HG03378 (cell line): ENCODE measurements at regions not wholly inside any gene's neighbourhood (a gene's known extent, or its start where the extent isn't known, plus 50 kb on each side); places are given as distances from the start of the nearest gene placed in this dataset.

ENCODE experiments used
- ATAC-seq: cut with Tn5 transposase; IDR thresholded peaks from one replicate; pipeline ENCODE4 v1.9.1; 2021; ENCODE audit warnings: mild to moderate bottlenecking, moderate library complexity; ENCODE audit not compliant: unreplicated experiment

DNA sequence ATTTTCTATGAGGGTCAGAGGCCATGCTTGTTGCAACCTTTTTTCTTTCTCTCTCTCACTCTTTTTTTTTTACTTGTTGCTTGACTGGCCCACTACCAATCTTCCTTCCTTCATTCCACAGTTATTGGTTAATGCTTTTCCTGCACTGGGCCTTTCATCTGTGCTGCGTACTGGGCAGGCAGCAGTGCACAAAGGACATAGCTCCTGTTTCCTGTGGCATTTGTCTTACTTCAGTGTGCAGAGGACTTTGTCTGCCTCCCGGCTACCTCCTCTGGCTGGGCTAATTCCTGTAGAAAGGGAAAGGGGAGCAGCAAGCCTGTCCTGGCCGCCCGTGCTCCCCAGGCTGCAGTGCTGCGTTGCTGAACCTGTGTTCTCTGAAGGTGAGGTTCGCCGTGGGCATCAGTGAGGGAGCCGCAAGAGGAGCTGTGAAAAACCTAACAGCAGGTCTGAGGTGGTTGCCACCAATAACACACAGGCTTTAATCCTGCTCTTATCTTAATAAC is 93.7 kb upstream of the RGMA start:
- no peak for ATAC-seq

DNA sequence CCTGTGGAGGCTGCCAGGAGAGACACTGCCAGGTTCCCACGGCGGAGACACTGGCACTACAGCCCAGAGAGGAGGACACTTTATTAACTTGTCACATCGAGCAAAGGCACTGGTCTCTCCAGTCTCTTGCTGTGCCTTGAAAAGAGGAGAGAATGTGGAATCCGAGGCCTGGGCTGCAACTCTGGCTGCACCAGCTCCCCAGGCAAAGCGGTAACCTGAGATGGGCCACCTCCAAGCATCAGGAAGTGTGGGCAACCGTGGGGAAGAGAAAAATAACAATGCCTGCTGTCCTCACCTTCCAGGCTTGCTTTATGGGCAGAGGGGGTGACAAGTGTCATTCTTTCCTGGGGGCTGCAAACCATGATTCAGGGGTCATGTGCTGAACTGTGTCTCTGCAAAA is 91.6 kb upstream of the RGMA start:
- no peak for ATAC-seq

DNA sequence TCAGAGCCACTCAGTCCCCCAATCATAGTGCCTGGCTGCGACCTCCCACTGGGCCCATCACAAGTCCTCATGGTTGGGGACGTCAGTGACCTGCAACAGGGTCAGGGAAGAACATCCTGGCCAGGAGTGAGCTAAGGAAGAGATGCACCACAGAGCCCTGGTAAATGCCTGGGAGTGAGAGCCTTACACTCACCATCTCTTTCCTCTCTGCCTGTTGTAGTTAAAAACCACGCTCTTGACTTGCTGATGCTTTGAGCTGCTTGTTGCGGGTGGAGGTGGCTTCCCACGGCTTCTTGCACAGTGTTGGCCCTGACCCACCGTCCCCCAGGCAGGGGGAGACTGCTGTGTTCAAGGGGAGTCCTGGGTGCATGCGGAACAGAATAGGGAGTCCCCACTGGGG is 91.1 kb upstream of the RGMA start:
- ATAC-seq = no peak

DNA sequence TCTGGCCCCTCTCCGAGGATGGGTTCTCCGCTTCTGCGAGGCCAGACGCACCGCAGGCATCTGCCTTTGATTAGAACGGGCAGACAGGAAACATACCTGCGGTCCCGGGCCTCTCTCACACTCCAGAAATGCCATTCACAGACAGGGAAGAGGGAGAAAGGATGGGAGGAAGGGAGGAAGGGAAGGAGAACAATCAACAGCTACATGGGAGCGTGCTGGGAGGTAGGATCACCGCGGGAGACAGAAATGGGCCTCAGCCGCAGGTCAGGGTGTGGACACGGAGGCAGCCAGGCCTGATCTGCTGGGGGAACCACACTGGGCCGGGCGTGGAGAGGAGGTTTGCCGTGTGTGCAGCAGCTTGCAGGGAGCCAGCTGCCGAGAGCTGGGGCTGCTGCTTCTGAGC is 90.7 kb upstream of the RGMA start:
- ATAC-seq = no peak

DNA sequence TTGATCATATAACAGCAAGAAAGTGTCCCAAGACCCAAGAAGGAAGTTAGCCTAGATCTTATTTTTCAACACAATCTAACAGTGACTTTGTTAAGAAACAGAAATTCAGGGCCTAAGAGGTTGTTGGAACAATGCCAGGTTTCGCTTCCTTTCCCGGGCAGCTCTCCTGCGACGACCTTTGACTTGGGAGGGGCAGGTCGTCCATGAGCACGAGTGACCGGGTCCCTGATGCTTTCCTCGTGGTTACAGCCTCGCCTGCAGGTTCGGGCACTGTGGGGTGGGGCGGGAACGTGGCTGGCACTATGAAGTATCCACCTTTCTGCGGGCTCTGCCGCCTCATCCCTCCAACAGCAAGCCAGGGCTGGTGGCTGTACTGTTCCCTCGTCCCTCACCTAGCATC is 90.1 kb upstream of the RGMA start:
- no peak for ATAC-seq

DNA sequence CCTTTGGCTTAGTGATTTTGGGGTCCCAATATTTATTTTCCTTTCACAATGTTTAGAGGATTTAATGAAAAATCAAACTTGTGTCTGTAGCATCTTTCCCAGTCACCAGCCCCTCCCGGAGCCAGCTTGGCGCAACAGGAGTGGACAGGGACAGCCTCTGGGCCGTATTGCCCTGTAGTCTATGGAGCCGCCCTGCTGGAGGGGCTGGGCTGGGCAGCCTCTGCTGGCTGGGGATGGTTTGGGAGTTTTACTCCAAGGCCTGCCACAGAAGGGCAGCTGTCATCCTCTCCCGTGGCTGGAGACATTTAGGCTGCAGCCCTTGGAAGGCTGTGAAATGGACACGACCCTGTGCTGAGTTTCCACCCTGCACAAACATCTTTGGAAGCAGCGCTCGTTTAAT is 89.4 kb upstream of the RGMA start:
- no peak for ATAC-seq

DNA sequence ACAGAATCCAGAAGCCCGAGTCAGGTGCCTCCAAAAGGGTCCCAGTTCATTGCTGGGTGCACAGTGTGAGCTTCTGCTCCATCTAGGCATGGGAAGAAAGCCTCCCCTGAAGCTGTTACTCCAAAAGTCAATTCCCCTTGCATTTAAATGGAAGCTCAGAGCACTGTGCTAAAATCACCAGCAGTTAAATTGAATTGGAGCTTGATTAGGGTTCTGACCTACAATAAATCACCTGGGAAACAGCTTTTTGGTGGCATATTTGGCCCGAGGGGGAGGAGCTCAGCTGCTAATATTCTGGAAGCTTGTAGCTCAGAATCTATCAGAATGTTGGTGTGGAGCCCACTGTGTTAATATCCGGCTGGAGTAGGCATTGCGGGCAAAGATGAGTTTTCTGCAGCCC is 87.1 kb upstream of the RGMA start:
- ATAC-seq = no peak

DNA sequence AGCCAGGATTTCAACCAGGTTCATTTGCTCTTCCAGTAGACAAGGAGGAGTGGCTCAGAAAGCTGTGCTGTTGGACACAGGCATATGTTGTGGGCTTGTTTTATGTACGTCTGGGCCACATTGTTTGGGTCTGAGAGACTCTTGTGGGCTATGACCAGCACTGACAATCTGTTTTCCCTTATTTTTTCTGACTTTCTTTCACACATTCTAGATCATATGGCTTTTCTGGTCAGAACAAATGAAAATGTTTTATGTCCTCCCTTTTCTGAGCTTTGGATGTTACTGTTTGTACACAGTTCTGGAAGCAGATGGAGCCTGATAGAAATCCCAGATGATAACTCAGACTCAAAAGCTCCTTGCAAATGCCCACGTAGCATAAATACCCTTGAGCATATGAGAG is 85.8 kb upstream of the RGMA start:
- no peak for ATAC-seq

DNA sequence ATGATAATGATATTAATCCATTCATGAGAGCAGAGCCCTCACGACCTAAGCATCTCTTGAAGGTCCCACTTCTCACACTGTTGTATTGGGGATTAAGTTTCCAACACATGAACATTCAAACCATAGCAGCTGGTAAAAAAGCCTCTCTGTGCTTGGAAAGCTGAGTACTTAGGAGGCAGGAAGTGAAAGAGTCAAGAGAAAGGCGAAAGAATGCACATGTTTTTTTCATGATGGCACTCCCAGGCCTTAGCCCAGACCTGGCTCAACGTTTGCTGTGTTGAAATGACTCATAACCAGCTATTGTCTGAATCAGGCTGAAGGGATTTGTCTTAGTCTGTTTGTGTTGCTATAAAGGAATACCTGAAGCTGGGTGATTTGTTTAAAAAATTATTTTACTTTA is 84.4 kb upstream of the RGMA start:
- no peak for ATAC-seq

DNA sequence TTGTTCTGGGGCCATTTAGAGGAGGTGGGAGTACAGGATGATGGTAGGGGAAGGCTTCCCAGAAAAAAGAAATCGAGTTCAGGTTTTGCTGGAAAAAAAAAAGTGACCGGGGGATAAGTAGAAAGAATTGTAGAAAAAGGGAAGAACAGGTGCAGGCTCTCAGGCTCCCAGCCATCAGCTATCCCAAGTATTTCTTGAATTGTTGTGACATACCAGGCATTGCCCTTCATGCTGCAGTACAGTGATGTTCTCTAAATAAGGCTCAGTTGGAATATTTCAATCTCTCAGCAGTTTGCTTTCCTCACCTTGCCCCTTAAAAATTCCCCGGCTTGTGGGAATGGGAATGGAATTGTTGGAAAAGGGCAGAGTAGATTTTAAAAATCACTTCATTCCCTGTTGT is 82.5 kb upstream of the RGMA start:
- no peak for ATAC-seq

DNA sequence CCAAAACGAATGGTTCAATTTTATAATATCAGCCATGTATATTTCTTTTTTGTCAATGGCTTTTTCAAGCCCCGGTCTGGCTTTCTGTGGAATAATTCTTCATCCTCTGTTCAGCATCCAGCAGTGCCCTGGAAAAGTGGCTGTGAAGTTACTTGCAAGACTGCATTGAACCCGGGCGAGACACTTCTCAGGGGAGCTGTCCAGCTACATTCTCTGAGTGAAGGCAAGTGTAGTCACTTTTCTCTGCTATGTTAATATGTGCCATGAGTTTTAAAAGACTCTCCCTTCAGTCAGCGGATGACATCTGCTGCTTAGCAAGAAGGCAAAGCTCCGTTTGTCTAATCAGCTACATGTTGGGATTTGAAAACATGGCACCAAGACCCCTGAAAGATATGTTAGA is 81.3 kb upstream of the RGMA start:
- no peak for ATAC-seq

DNA sequence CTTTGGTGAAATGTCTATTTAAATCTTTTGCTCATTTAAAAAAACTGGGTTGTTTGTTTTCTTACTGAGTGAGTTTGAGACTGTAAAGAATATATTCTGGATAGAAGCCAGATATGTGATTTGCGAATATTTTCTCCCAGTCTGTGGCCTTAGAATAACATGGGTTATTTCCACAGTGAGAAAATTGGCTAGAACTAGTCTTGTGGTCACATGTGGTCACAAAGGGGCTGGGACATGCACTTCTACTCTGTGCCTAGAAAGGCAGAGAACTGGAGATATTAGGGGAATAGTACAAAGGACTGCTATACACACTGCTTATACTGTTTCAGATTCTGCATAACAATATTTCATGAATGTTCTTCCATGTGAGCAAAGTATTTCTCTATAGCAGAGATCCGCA is 79.9 kb upstream of the RGMA start:
- ATAC-seq = no peak

DNA sequence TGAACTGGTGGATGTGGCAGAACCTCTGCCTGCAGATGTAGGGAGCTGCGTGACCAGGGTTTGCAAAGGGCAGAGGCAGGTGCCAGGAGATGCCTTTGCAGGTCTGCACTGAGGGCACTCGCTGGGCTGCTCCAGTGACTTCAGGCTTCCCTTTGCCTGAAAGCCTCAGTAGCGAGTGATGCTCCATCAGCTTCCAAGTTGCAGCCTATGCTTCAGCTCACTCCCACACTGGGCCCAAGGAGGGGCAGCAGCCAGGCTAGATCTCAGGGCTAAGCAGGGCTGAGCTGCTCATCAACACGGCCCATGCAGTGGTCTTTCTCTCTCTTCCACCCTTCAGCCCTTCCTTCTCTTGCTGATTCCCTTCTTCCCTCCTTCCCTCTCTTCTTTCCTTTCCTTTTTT is 78.3 kb upstream of the RGMA start:
- no peak for ATAC-seq

DNA sequence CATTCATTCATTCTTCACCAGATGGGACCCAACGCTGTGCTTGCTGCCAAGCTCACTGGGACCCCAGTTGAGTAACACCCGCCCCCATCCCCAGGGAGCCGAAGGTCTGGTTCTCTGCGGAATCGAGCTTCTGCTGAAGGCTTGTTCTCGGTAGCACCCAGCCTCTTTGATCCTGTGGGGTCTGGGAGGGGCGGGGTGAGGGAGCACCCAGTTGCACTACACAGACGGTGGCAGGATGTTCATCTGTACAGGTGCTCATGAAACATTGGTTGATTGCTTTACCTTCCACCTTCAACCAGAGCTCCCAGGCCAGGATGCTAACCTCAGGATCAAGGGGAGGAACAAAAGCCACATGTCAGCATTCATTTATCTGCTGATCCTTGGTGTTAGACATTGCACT is 77.7 kb upstream of the RGMA start:
- ATAC-seq = no peak

DNA sequence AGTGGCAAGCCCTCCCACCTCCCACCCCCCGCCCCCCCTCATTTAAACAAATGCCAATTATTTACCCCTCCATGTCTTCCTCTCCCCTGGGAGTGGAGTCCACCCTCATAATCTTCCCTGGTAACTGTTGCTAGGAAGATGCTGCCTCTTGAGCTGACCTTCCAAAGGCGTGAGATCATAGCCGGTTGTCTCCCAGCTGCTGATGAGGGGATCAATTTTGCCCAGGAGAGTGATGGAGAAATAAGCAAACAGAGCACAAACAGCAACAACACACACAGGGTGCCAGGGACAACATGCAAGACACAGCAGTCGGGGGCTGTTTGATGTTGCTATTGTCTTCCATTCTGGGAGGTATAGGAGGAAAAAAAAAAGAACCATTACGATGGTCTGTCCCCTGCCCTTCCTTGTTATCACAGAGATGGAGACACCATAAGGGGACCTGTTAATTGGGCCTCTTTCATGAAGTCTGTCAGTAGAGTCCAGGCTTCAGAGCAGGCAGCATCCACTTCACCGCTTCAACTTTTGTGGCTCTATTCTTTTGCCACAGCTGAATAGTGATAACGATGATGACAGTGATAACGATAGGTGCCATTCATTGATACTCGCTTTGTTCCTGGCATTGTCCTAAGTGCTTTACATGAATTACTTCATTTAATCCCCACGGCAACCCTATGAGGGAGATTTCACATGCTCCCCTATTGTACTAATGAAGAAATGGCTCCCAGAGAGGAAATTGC is 76.9 kb upstream of the RGMA start:
- ATAC-seq = no peak

DNA sequence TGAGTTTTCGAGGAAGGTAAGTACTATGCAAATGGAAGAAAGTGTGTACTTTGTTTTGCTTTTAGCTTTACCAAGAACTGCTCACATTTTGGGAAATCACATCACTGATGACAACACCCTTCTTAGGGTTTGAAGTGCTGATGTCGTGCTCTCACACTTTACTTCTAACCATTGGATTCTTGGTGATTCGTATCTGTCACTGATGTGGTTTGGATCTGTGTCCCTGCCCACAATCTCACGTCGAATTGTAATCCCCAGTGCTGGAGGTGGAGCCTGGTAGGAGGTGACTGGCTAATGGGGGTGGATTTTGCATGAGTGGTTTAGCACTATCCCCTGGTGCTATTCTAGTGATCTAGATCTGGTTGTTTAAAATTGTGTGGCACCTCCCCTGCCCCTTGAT is 75.4 kb upstream of the RGMA start:
- ATAC-seq = no peak

DNA sequence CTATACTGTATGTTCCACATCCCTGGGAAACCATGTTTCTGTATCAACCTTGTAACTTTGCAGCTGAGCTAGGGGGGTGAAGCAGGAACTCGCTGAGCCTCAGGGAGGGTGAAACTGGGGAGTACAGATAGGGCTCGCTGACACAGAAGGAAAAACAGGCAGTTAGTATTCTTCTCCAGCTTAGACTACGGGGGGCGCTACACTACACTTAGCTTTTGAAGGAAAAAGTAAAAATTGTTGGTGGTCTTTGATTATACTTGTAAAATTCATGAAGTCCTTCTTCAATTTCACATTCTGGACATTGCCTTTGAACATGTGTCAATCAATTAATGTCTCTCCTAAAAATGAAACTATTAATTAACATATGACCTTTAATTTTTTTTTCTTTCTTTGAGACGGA is 73.5 kb upstream of the RGMA start:
- ATAC-seq = no peak

DNA sequence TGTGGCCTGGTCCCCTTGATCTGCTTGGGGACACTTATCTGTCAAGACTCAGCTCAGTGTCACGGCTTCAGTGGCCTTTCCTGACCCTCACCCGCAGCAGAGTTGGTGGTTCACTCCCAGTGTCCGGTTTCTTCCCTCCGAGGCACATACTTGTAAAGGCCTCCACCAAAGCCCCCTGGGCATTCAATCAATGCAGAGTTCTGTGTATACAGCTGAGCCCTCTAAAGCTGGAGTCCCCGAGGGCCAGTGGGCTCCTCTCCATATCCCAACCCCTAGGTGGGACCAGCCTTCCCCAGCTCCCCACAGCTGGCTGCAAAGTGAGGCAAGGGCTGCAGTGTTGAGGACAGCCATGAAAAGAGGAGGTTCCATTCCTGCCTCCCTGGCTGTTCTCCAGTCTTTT is 70.9 kb upstream of the RGMA start:
- ATAC-seq = no peak

DNA sequence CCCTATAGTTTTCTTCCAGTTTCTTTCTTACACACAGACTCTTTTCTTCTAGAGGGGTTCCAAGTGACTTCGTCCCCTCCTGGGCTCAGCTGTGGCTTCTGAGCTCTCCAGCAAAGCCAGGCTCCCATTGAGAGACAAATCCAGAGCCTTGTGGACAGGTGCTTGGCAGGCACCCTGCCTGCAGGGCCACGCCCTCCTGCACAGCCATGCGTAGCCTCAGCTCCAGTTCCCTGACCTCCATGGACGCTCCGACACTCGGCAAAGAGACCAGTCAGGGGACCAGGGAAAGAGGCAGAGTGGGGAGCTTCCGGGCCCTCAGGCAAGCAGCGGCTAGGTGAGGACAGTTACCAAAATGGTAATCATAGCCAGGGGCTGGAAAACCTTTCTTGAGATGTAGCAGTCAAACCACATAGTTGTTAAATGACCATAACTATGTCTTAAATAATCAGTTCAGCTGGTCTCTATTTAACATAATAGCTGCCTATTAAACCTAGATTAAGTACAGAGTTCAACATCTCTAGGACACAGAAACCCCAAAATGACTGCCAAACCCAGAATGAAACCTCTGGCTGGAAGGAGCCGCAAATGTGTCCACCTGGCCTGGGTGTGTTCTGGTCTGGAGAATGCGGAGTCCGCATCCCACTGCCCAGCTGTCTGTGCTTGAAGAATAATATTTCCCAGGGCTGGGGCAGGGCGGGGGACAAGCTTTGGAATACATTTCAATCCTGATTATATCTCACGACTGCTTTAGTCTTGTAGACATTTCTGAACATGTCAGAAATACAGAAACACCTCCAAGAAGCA is 69.3 kb upstream of the RGMA start:
- no peak for ATAC-seq

DNA sequence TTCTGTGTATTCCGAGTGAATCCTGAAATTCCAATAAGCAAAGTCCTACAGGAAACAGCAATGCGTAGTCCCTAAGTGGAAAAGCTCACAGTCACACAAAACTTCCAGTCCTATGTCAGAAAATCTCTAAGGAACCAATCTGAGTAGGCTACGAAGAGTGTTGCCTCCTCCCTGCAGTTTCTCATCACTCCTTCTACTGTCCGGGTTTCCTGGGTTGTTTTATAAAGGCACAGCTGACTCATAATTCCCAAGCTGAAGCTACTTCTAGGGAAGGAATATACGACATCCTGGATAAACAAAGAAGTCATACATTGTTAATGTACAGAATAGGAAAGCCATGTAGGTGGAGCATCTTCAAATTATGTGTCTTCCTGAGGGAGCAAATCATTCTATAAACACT is 65.7 kb upstream of the RGMA start:
- ATAC-seq = no peak

DNA sequence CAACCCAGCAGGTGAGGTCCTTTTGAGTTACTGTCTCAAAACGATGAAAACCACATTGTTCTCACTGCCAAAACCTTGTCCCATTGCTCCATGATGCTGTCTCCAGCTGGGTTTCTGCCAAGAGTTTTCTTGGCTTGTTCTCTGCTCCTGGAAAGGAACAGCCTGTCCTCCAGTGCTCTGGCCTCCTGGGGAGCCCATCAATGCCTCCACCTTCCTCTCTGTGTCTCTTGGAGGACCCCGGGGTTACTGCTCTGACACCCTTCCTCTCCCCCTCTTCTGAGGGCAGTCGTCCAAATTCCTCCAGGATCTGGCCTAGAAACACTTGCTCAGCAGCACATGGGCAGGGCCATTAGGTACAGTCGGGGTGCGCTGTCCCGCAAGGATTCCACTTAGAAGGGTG is 63.9 kb upstream of the RGMA start:
- ATAC-seq = no peak

DNA sequence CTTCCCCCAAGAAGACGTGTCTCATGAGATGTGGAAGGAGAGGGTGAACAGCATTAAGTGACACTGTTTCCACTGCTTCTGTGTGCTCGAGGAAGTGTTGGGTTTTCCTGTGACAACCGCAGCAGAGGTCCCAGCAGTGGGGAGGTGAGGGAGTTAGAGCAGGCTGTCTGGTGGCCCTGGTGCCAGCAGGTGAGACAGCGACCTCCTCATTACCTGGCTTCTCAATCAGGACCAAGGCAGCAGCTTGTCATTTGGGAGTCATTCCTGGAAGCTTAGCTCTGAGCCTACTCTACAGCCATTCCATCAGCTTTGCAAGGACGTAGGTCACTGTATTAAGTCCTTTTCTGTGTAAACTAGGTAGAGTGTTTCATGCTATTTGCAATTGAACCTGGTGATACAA is 63.3 kb upstream of the RGMA start:
- ATAC-seq = no peak
